ENCODE measurements at regions not wholly inside any gene's neighbourhood (a gene's known extent, or its start where the extent isn't known, plus 50 kb on each side); places are given as distances from the start of the nearest gene placed in this dataset.

- Mint-ChIP-seq H3K4me3 (no peak overlapping the region), H3K27ac (no peak overlapping the region), H3K9me3 (peaks cover 0 to 10% (median 4%) of the 10 kb centered on the region in 8 donors), H3K4me1 (no peaks in the 10 kb centered on the region), H3K36me3 (no peaks in the 10 kb centered on the region), H3K27me3 (no peaks in the 10 kb centered on the region)
- Histone ChIP-seq H3K4me1 (ENCODE audit: insufficient read depth, low read length) (no peaks in the 10 kb centered on the region), H3K27me3 (ENCODE audit: insufficient read depth, low read length) (no peaks in the 10 kb centered on the region), H3K27ac (ENCODE audit: low read depth, low read length) (no peak overlapping the region), H3K9me3 (ENCODE audit: control insufficient read depth in 1 of 2, low read length in 2 of 2) (no peaks in the 10 kb centered on the region), H3K36me3 (ENCODE audit: insufficient read depth, low read length) (no peaks in the 10 kb centered on the region), H3K4me3 (ENCODE audit: low read length in 2 of 2) (no peak overlapping the region)
- ChIA-PET CTCF (ENCODE audit: partially characterized antibody) (no interaction called here), POLR2A (ENCODE audit: partially characterized antibody) (no interaction called here)
- intact Hi-C loops (cut with micrococcal nuclease) = no loop called here
- no peak for DNase-seq
Observed at GRCh38 chr18:41618147-41618546, 336.9 kb upstream of the PIK3C3 start.

GRCh38 chr18:41617647-41618046 is 337.4 kb upstream of the PIK3C3 start:
- Mint-ChIP-seq H3K9me3 (peaks cover 0 to 13% (median 4%) of the 10 kb centered on the region in 8 donors), H3K27me3 (no peaks in the 10 kb centered on the region), H3K4me3 (no peak overlapping the region), H3K27ac (no peak overlapping the region), H3K4me1 (no peaks in the 10 kb centered on the region), H3K36me3 (no peaks in the 10 kb centered on the region)
- intact Hi-C loops (cut with micrococcal nuclease) = no loop called here
- Histone ChIP-seq H3K36me3 (ENCODE audit: insufficient read depth, low read length) (no peaks in the 10 kb centered on the region), H3K4me1 (ENCODE audit: insufficient read depth, low read length) (no peaks in the 10 kb centered on the region), H3K27ac (ENCODE audit: low read depth, low read length) (no peak overlapping the region), H3K4me3 (ENCODE audit: low read length in 2 of 2) (no peak overlapping the region), H3K27me3 (ENCODE audit: insufficient read depth, low read length) (no peaks in the 10 kb centered on the region), H3K9me3 (ENCODE audit: control insufficient read depth in 1 of 2, low read length in 2 of 2) (no peaks in the 10 kb centered on the region)
- ChIA-PET CTCF (ENCODE audit: partially characterized antibody) (no interaction called here), POLR2A (ENCODE audit: partially characterized antibody) (no interaction called here)
- no peak for DNase-seq

GRCh38 chr18:41613003-41613609 is 341.9 kb upstream of the PIK3C3 start:
- Histone ChIP-seq H3K9me3 (ENCODE audit: control insufficient read depth in 1 of 2, low read length in 2 of 2) (no peaks in the 10 kb centered on the region), H3K4me1 (ENCODE audit: insufficient read depth, low read length) (no peaks in the 10 kb centered on the region), H3K27me3 (ENCODE audit: insufficient read depth, low read length) (no peaks in the 10 kb centered on the region), H3K36me3 (ENCODE audit: insufficient read depth, low read length) (no peaks in the 10 kb centered on the region), H3K27ac (ENCODE audit: low read depth, low read length) (no peak overlapping the region), H3K4me3 (ENCODE audit: low read length in 2 of 2) (no peak overlapping the region)
- intact Hi-C loops (cut with micrococcal nuclease) = no loop called here
- Mint-ChIP-seq H3K27me3 (no peaks in the 10 kb centered on the region), H3K36me3 (no peaks in the 10 kb centered on the region), H3K27ac (no peak overlapping the region), H3K9me3 (peaks cover 0 to 19% (median 7%) of the 10 kb centered on the region in 8 donors), H3K4me1 (no peaks in the 10 kb centered on the region), H3K4me3 (no peak overlapping the region)
- POLR2A ChIA-PET (ENCODE audit: partially characterized antibody) = no interaction called here
- CTCF ChIA-PET (ENCODE audit: partially characterized antibody) = interaction anchor here (0.7 kb wide), 1 partner anchor 1064 kb away, joined by 3 read pairs; no protein-coding TSS in a partner anchor
- DNase-seq = no peak

GRCh38 chr18:41604964-41605363 is 350.1 kb upstream of the PIK3C3 start:
- H3K27me3 Mint-ChIP-seq = no peaks in the 10 kb centered on the region
- H3K4me3 ChIP-seq (ENCODE audit: low read length in 2 of 2) = no peak overlapping the region
- H3K4me1 ChIP-seq (ENCODE audit: insufficient read depth, low read length) = no peaks in the 10 kb centered on the region
- H3K27me3 ChIP-seq (ENCODE audit: insufficient read depth, low read length) = no peaks in the 10 kb centered on the region
- H3K27ac ChIP-seq (ENCODE audit: low read depth, low read length) = no peak overlapping the region
- H3K36me3 ChIP-seq (ENCODE audit: insufficient read depth, low read length) = no peaks in the 10 kb centered on the region
- H3K4me3 Mint-ChIP-seq = no peak overlapping the region
- H3K4me1 Mint-ChIP-seq = no peaks in the 10 kb centered on the region
- peaks cover 3 to 33% (median 11%) of the 10 kb centered on the region in 8 donors for H3K9me3 Mint-ChIP-seq
- ChIA-PET POLR2A (ENCODE audit: partially characterized antibody) (interaction anchor here (0.6 kb wide), 1 partner anchor 151 kb away, joined by 3 read pairs; no protein-coding TSS in a partner anchor), CTCF (ENCODE audit: partially characterized antibody) (no interaction called here)
- no peak overlapping the region for H3K27ac Mint-ChIP-seq
- no peak for DNase-seq
- no peaks in the 10 kb centered on the region for H3K9me3 ChIP-seq (ENCODE audit: control insufficient read depth in 1 of 2, low read length in 2 of 2)
- H3K36me3 Mint-ChIP-seq = no peaks in the 10 kb centered on the region
- intact Hi-C loops (cut with micrococcal nuclease) = no loop called here

- CTCF ChIA-PET (ENCODE audit: partially characterized antibody) = no interaction called here
- intact Hi-C loops (cut with micrococcal nuclease) = no loop called here
Observed at GRCh38 chr18:41602034-41602433, 353.0 kb upstream of the PIK3C3 start.

GRCh38 chr18:41600693-41601391 is 354.2 kb upstream of the PIK3C3 start:
- CTCF ChIA-PET (ENCODE audit: partially characterized antibody) = no interaction called here
- POLR2A ChIA-PET (ENCODE audit: partially characterized antibody) = no interaction called here
- Histone ChIP-seq H3K27me3 (ENCODE audit: insufficient read depth, low read length) (no peaks in the 10 kb centered on the region), H3K9me3 (ENCODE audit: control insufficient read depth in 1 of 2, low read length in 2 of 2) (no peaks in the 10 kb centered on the region), H3K36me3 (ENCODE audit: insufficient read depth, low read length) (no peaks in the 10 kb centered on the region), H3K4me3 (ENCODE audit: low read length in 2 of 2) (no peak overlapping the region), H3K27ac (ENCODE audit: low read depth, low read length) (no peak overlapping the region), H3K4me1 (ENCODE audit: insufficient read depth, low read length) (no peaks in the 10 kb centered on the region)
- Mint-ChIP-seq H3K4me3 (no peak overlapping the region), H3K9me3 (peaks cover 0 to 15% (median 4%) of the 10 kb centered on the region in 8 donors), H3K36me3 (no peaks in the 10 kb centered on the region), H3K4me1 (no peaks in the 10 kb centered on the region), H3K27me3 (no peaks in the 10 kb centered on the region), H3K27ac (no peak overlapping the region)
- no peak for DNase-seq
- intact Hi-C loops (cut with micrococcal nuclease) = no loop called here

More at GRCh38 chr18:41602034-41602433, 353.0 kb upstream of the PIK3C3 start:
- DNase-seq = no peak
- Mint-ChIP-seq H3K4me1 (no peaks in the 10 kb centered on the region), H3K36me3 (no peaks in the 10 kb centered on the region), H3K4me3 (no peak overlapping the region), H3K27me3 (no peaks in the 10 kb centered on the region), H3K9me3 (peaks cover 2 to 25% (median 7%) of the 10 kb centered on the region in 8 donors), H3K27ac (no peak overlapping the region)
- no peaks in the 10 kb centered on the region for H3K9me3 ChIP-seq (ENCODE audit: control insufficient read depth in 1 of 2, low read length in 2 of 2)
- H3K27ac ChIP-seq (ENCODE audit: low read depth, low read length) = no peak overlapping the region
- no peaks in the 10 kb centered on the region for H3K27me3 ChIP-seq (ENCODE audit: insufficient read depth, low read length)
- H3K4me1 ChIP-seq (ENCODE audit: insufficient read depth, low read length) = no peaks in the 10 kb centered on the region
- H3K36me3 ChIP-seq (ENCODE audit: insufficient read depth, low read length) = no peaks in the 10 kb centered on the region
- POLR2A ChIA-PET (ENCODE audit: partially characterized antibody) = no interaction called here
- no peak overlapping the region for H3K4me3 ChIP-seq (ENCODE audit: low read length in 2 of 2)

- Mint-ChIP-seq H3K27ac (no peak overlapping the region), H3K36me3 (no peaks in the 10 kb centered on the region), H3K9me3 (peaks cover 0 to 15% (median 4%) of the 10 kb centered on the region in 8 donors), H3K27me3 (no peaks in the 10 kb centered on the region), H3K4me3 (no peak overlapping the region), H3K4me1 (no peaks in the 10 kb centered on the region)
- intact Hi-C loops (cut with micrococcal nuclease) = no loop called here
- ChIA-PET POLR2A (ENCODE audit: partially characterized antibody) (no interaction called here), CTCF (ENCODE audit: partially characterized antibody) (no interaction called here)
- DNase-seq = no peak
- Histone ChIP-seq H3K27me3 (ENCODE audit: insufficient read depth, low read length) (no peaks in the 10 kb centered on the region), H3K4me1 (ENCODE audit: insufficient read depth, low read length) (no peaks in the 10 kb centered on the region), H3K36me3 (ENCODE audit: insufficient read depth, low read length) (no peaks in the 10 kb centered on the region), H3K4me3 (ENCODE audit: low read length in 2 of 2) (no peak overlapping the region), H3K27ac (ENCODE audit: low read depth, low read length) (no peak overlapping the region), H3K9me3 (ENCODE audit: control insufficient read depth in 1 of 2, low read length in 2 of 2) (no peaks in the 10 kb centered on the region)
Observed at GRCh38 chr18:41599466-41599865, 355.6 kb upstream of the PIK3C3 start.

Measured in CD4-positive, alpha-beta memory T cell (primary cell).